ENCODE measurements at regions not wholly inside any gene's neighbourhood (a gene's known extent, or its start where the extent isn't known, plus 50 kb on each side); places are given as distances from the start of the nearest gene placed in this dataset.
A peak's percentile ranks its signal among the peaks of the same experiment; 100 is the strongest.

DNA sequence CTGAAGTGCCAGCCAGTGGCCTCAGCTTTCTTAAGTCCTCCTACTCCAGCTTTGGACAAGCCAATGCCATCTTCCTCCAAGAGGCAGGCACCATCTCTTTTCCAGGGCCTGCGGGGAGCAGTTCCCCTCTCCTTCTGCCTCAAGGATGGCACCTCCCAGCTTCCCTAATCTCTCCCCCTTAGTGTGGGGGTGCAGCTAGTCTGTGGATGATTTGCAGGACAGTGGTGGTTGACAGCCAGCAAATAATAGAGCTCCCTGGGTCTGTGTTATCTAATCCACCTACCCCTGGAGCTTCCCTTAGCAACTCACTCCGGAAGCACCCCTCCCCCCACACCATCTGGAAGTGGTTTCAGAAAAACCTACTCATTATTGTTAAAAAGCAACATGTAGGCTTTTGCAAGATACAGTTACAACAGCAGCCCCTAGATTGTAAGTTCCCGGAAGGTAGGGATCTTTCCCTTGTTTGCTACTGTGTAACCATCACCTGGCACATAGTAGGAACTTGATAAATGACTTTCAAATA is 247.1 kb downstream of the BCOR start (continued):
- TF ChIP-seq, protein P1, sequence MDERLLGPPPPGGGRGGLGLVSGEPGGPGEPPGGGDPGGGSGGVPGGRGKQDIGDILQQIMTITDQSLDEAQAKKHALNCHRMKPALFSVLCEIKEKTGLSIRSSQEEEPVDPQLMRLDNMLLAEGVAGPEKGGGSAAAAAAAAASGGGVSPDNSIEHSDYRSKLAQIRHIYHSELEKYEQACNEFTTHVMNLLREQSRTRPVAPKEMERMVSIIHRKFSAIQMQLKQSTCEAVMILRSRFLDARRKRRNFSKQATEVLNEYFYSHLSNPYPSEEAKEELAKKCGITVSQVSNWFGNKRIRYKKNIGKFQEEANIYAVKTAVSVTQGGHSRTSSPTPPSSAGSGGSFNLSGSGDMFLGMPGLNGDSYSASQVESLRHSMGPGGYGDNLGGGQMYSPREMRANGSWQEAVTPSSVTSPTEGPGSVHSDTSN (CRISPR knock-in tag; IDR thresholded peaks at IDR 0.05; ENCODE audit: low read depth): no peak
- TF ChIP-seq, protein P1 (tag; conservative IDR thresholded peaks at IDR 0.05; ENCODE audit: low read depth): peak; percentile 89
- TF ChIP-seq RCOR1 (IDR thresholded peaks at IDR 0.05; ENCODE audit: borderline replicate concordance in 1 of 2, low read depth in 2 of 2, low read length in 2 of 2) (peak in 1 of 2 experiments; percentile 79; a peak in 2 of 4 replicates), SMAD4 (CRISPR knock-in tag; conservative IDR thresholded peaks at IDR 0.05) (peak; percentile 67), POLR2G (IDR thresholded peaks at IDR 0.05; ENCODE audit: low read depth, low read length) (no peak), NFIC (IDR thresholded peaks at IDR 0.05) (peak; percentile 43; the same call in 1 of the 2 replicates), TCF3 (CRISPR knock-in tag; IDR thresholded peaks at IDR 0.05) (peak; percentile 77), SLC30A9 (CRISPR knock-in tag; IDR thresholded peaks at IDR 0.05) (no peak), FOXK1 (CRISPR knock-in tag; IDR thresholded peaks at IDR 0.05; ENCODE audit: borderline replicate concordance) (no peak), CBFA2T2 (conservative IDR thresholded peaks at IDR 0.05) (peak; percentile 81), ATF1 (CRISPR knock-in tag; IDR thresholded peaks at IDR 0.05) (no peak), ATF1 (tag; IDR thresholded peaks at IDR 0.05) (peak; percentile 23; the same call in 1 of the 2 replicates), SOX6 (IDR thresholded peaks at IDR 0.05) (peak; percentile 90), ZMIZ1 (IDR thresholded peaks at IDR 0.05; ENCODE audit: low read depth in 2 of 2, low read length in 2 of 2) (peak in 1 of 2 experiments; percentile 56; a peak in 1 of 4 replicates), FOSL1 (tag; conservative IDR thresholded peaks at IDR 0.05) (0 out of 2 replicates have a peak, but pooled peaks have one; percentile 41), EP400 (IDR thresholded peaks at IDR 0.05) (peak; percentile 36), TEAD2 (tag; IDR thresholded peaks at IDR 0.05) (no peak), CHD2 (IDR thresholded peaks at IDR 0.05; ENCODE audit: low read depth, low read length) (0 out of 2 replicates have a peak, but pooled peaks have one; percentile 49), ARID1B (IDR thresholded peaks at IDR 0.05) (peak; percentile 86), ZNF444 (CRISPR knock-in tag; IDR thresholded peaks at IDR 0.05) (no peak), ETV1 (tag; conservative IDR thresholded peaks at IDR 0.05; ENCODE audit: low read depth) (peak; percentile 99), ETV6 (IDR thresholded peaks at IDR 0.05; ENCODE audit: borderline replicate concordance in 1 of 2, low read depth in 2 of 2, low read length in 1 of 2) (peak; percentile 58 to 69; a peak in 3 of 4 replicates), ETV6 (CRISPR knock-in tag; IDR thresholded peaks at IDR 0.05; ENCODE audit: borderline replicate concordance) (no peak)
- TF ChIP-seq, protein P2, sequence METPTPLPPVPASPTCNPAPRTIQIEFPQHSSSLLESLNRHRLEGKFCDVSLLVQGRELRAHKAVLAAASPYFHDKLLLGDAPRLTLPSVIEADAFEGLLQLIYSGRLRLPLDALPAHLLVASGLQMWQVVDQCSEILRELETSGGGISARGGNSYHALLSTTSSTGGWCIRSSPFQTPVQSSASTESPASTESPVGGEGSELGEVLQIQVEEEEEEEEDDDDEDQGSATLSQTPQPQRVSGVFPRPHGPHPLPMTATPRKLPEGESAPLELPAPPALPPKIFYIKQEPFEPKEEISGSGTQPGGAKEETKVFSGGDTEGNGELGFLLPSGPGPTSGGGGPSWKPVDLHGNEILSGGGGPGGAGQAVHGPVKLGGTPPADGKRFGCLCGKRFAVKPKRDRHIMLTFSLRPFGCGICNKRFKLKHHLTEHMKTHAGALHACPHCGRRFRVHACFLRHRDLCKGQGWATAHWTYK (CRISPR knock-in tag; IDR thresholded peaks at IDR 0.05): 0 out of 2 replicates have a peak, but pooled peaks have one; percentile 40
